ENCODE measurements at regions not wholly inside any gene's neighbourhood (a gene's known extent, or its start where the extent isn't known, plus 50 kb on each side); places are given as distances from the start of the nearest gene placed in this dataset.

GRCh38 chr16:80080287-80080851, 460.4 kb upstream of the DYNLRB2 start:
- BruUV-seq (replicated peaks) = no TSS peak
- no peaks in the 10 kb centered on the region for H3K9me1 ChIP-seq (replicated peaks; ENCODE audit: control insufficient read depth, extremely low read depth, insufficient read depth, low read length)
- TF ChIP-seq MAX (IDR thresholded peaks at IDR 0.05; ENCODE audit: insufficient read depth, insufficient read length) (no peak), POLR2A (IDR thresholded peaks at IDR 0.05; ENCODE audit: low read depth, low read length) (no peak), FOS (IDR thresholded peaks at IDR 0.05; ENCODE audit: borderline replicate concordance, insufficient read depth, low read length) (no peak), EZH2 (IDR thresholded peaks at IDR 0.05; ENCODE audit: borderline replicate concordance, low read depth, low read length, severe bottlenecking) (no peak), JUN (IDR thresholded peaks at IDR 0.05; ENCODE audit: borderline replicate concordance, insufficient read depth, insufficient read length, low read depth) (no peak), MYC (IDR thresholded peaks at IDR 0.05; ENCODE audit: low read depth, low read length) (no peak), POLR2AphosphoS5 (IDR thresholded peaks at IDR 0.05; ENCODE audit: insufficient read depth, low read depth, low read length) (no peak), GATA2 (IDR thresholded peaks at IDR 0.05; ENCODE audit: insufficient read depth, insufficient read length, low read depth, low read length) (no peak), CTCF (IDR thresholded peaks at IDR 0.05; ENCODE audit: extremely low read depth in 1 of 2, insufficient read depth in 1 of 2, low read depth in 1 of 2, low read length in 2 of 2) (no peak)
- no peaks in the 10 kb centered on the region for H3K79me2 ChIP-seq (ENCODE audit: control insufficient read depth, insufficient read depth, low read length)
- dilution Hi-C loops (cut with MboI; ENCODE audit: extremely low pct_ligation_motif_present, low sequenced_read_pairs) (no loop called here), intact Hi-C loops (cut with micrococcal nuclease) (loop anchor here (10.0 kb wide), 1 partner anchor 86 kb away; no protein-coding TSS in a partner anchor)
- no peaks in the 10 kb centered on the region for H3K4me1 ChIP-seq (ENCODE audit: control insufficient read depth, extremely low read depth, insufficient read depth, low read length)
- no peaks in the 10 kb centered on the region for H3K36me3 ChIP-seq (ENCODE audit: control insufficient read depth in 2 of 2, extremely low read depth in 1 of 2, insufficient read depth in 2 of 2, low read length in 2 of 2)
- no peaks in the 10 kb centered on the region for H4K20me1 ChIP-seq (replicated peaks; ENCODE audit: control insufficient read depth, extremely low read depth, insufficient read depth, low read length)
- H3K27me3 ChIP-seq (ENCODE audit: control insufficient read depth in 2 of 2, insufficient read depth in 2 of 2, low read length in 2 of 2) = no peaks in the 10 kb centered on the region
- ChIA-PET CTCF (interaction anchor here (1.3 to 1.9 kb wide), 4 partner anchors 9 to 386 kb away, joined by 3 to 4 read pairs (median 4); no protein-coding TSS in a partner anchor), POLR2A (no interaction called here)
- no peak overlapping the region for H3K4me3 ChIP-seq (replicated peaks in 1 of 3; ENCODE audit: insufficient read depth in 1 of 3, low read depth in 1 of 3, low read length in 3 of 3)
- H3K27ac ChIP-seq (ENCODE audit: insufficient read depth, low read depth, low read length) = no peak overlapping the region
- no peak overlapping the region for H3K4me2 ChIP-seq (ENCODE audit: insufficient read depth, low read length)
- no peak overlapping the region for H2AFZ ChIP-seq (ENCODE audit: low read depth, low read length)
- no peaks in the 10 kb centered on the region for H3K9me3 ChIP-seq (replicated peaks; ENCODE audit: control insufficient read depth, insufficient read depth, low read length)
- no peak for DNase-seq (ENCODE audit: low read depth, low spot score)
- no peak overlapping the region for H3K9ac ChIP-seq (replicated peaks; ENCODE audit: extremely low read depth, insufficient read depth, low read length)
- FAIRE-seq = no peak

All from endothelial cell of umbilical vein (primary cell).